Hematopoietic multipotent progenitor cell treated with erythropoietin and hydrocortisone succinate and interleukin-3 and kit ligand, for 4 days (in vitro differentiated cells): ENCODE measurements at regions not wholly inside any gene's neighbourhood (a gene's known extent, or its start where the extent isn't known, plus 50 kb on each side); places are given as distances from the start of the nearest gene placed in this dataset.
"Not testable (repeated sequence)": the region's sequence is repeated elsewhere in the genome, so short reads cannot be mapped to it uniquely, and the experiment has no call there.

Source experiments
- DNase-seq: peaks from one replicate; pipeline ENCODE4 v3.0.0-alpha.2; 2015

- DNase-seq: no peak
Observed at GRCh38 chr18:2199060-2199459, 372.2 kb downstream of the METTL4 start.

GRCh38 chr18:2201036-2201600 is 370.2 kb downstream of the METTL4 start:
- no peak for DNase-seq

GRCh38 chr18:2204736-2205135 is 366.6 kb downstream of the METTL4 start:
- no peak for DNase-seq

GRCh38 chr18:2207294-2207693 is 364.0 kb downstream of the METTL4 start:
- DNase-seq: no peak

GRCh38 chr18:2212598-2213205 is 358.6 kb downstream of the METTL4 start:
- no peak for DNase-seq

GRCh38 chr18:2213905-2214304 is 357.4 kb downstream of the METTL4 start:
- DNase-seq: no peak

- no peak for DNase-seq
Observed at GRCh38 chr18:2217356-2217755, 353.9 kb downstream of the METTL4 start.

GRCh38 chr18:2218101-2218500 is 353.2 kb downstream of the METTL4 start:
- DNase-seq: no peak

GRCh38 chr18:2219706-2220105 is 351.6 kb downstream of the METTL4 start:
- no peak for DNase-seq

GRCh38 chr18:2222270-2223185 is 348.8 kb downstream of the METTL4 start:
- DNase-seq: no peak

GRCh38 chr18:2223449-2223848 is 347.9 kb downstream of the METTL4 start:
- DNase-seq: no peak

- DNase-seq: peak; percentile 53
Observed at GRCh38 chr18:2223849-2224248, 347.5 kb downstream of the METTL4 start.

GRCh38 chr18:2236232-2236631 is 335.1 kb downstream of the METTL4 start:
- no peak for DNase-seq

- DNase-seq: no peak
Observed at GRCh38 chr18:2237706-2238105, 333.6 kb downstream of the METTL4 start.

- no peak for DNase-seq
Observed at GRCh38 chr18:2240311-2240705, 331.0 kb downstream of the METTL4 start.

- DNase-seq: no peak
Observed at GRCh38 chr18:2244641-2245040, 326.7 kb downstream of the METTL4 start.

- DNase-seq: not testable (repeated sequence)
Observed at GRCh38 chr18:2247101-2247500, 324.2 kb downstream of the METTL4 start.

- DNase-seq: no peak
Observed at GRCh38 chr18:2254977-2255376, 316.3 kb downstream of the METTL4 start.

GRCh38 chr18:2256577-2256976 is 314.7 kb downstream of the METTL4 start:
- peak; percentile 10 for DNase-seq

GRCh38 chr18:2258954-2259353 is 312.4 kb downstream of the METTL4 start:
- no peak for DNase-seq

- DNase-seq: no peak
Observed at GRCh38 chr18:2263303-2263890, 307.9 kb downstream of the METTL4 start.

GRCh38 chr18:2274613-2275012 is 296.7 kb downstream of the METTL4 start:
- no peak for DNase-seq

GRCh38 chr18:2281086-2281485 is 290.2 kb downstream of the METTL4 start:
- DNase-seq: no peak
